ENCODE measurements at regions not wholly inside any gene's neighbourhood (a gene's known extent, or its start where the extent isn't known, plus 50 kb on each side); places are given as distances from the start of the nearest gene placed in this dataset.

GRCh38 chr11:115920841-115921480 is 416.7 kb upstream of the CADM1 start:
- no peak for DNase-seq
- no peaks in the 10 kb centered on the region for H3K9me3 ChIP-seq
- TF ChIP-seq YY1 (IDR thresholded peaks at IDR 0.05; ENCODE audit: low read depth) = no peak
- no peak for TF ChIP-seq NRF1 (IDR thresholded peaks at IDR 0.05; ENCODE audit: low read depth, low read length)
- TF ChIP-seq SIN3A (IDR thresholded peaks at IDR 0.05; ENCODE audit: borderline replicate concordance, low read depth, low read length) = no peak
- no peak for TF ChIP-seq GATA2 (CRISPR knock-in tag; IDR thresholded peaks at IDR 0.05)
- no peak for TF ChIP-seq EZH2phosphoT487 (IDR thresholded peaks at IDR 0.05; ENCODE audit: borderline replicate concordance, low read depth)
- TF ChIP-seq FOXM1 (IDR thresholded peaks at IDR 0.05; ENCODE audit: low read depth) = no peak
- TF ChIP-seq TEAD4 (IDR thresholded peaks at IDR 0.05; ENCODE audit: borderline replicate concordance, insufficient read depth) = no peak
- TF ChIP-seq ZBTB33 (IDR thresholded peaks at IDR 0.05; ENCODE audit: borderline replicate concordance, low read depth) = no peak
- no peak for TF ChIP-seq RAD21 (IDR thresholded peaks at IDR 0.05; ENCODE audit: low read length)
- no peak for TF ChIP-seq CTCF (IDR thresholded peaks at IDR 0.05)
- no peak for TF ChIP-seq IRF3 (IDR thresholded peaks at IDR 0.05; ENCODE audit: low read depth, low read length)
- TF ChIP-seq MEF2A (IDR thresholded peaks at IDR 0.05; ENCODE audit: borderline replicate concordance, low read depth) = no peak
- TF ChIP-seq GABPA (IDR thresholded peaks at IDR 0.05; ENCODE audit: low read depth) = no peak
- no peak for TF ChIP-seq TCF12 (IDR thresholded peaks at IDR 0.05)
- no peak for TF ChIP-seq REST (IDR thresholded peaks at IDR 0.05; ENCODE audit: low read depth, low read length)
- TF ChIP-seq RCOR1 (IDR thresholded peaks at IDR 0.05; ENCODE audit: low read length) = no peak
- TF ChIP-seq CHD2 (IDR thresholded peaks at IDR 0.05; ENCODE audit: low read length, partially characterized antibody) = no peak
- no peak for TF ChIP-seq NFIC (IDR thresholded peaks at IDR 0.05; ENCODE audit: borderline replicate concordance)
- no peak for TF ChIP-seq JUND (IDR thresholded peaks at IDR 0.05)

More at GRCh38 chr11:115920841-115921480, 416.7 kb upstream of the CADM1 start:
- no peaks in the 10 kb centered on the region for H3F3A ChIP-seq (replicated peaks; ENCODE audit: insufficient read depth)
- H3K27ac ChIP-seq (ENCODE audit: low read depth in 2 of 2, low read length in 1 of 2) = no peak overlapping the region
- H4K20me1 ChIP-seq (ENCODE audit: insufficient read depth) = no peaks in the 10 kb centered on the region
- ChIA-PET CTCF (interaction anchor here (1.0 kb wide), 1 partner anchor 9 kb away, joined by 4 read pairs; no protein-coding TSS in a partner anchor), POLR2A (no interaction called here)
- no peak overlapping the region for H3K4me2 ChIP-seq
- no peaks in the 10 kb centered on the region for H3K79me2 ChIP-seq (ENCODE audit: insufficient read depth)
- no peak overlapping the region for H3K4me3 ChIP-seq (ENCODE audit: low read depth in 2 of 2, low read length in 1 of 2)
- no peak overlapping the region for H3K9ac ChIP-seq
- H3K9me2 ChIP-seq = no peaks in the 10 kb centered on the region
- H3K4me1 ChIP-seq (ENCODE audit: control insufficient read depth in 1 of 2, insufficient read depth in 2 of 2, low read depth in 1 of 2, low read length in 1 of 2) = peaks cover 0 to 7% of the 10 kb centered on the region in 2 experiments; a peak in 1 of 4 replicates
- no peaks in the 10 kb centered on the region for H3K27me3 ChIP-seq (ENCODE audit: insufficient read depth)
- 51% methylated on average over 4 of the region's 6 CpGs for WGBS (ENCODE audit: low lambda C conversion rate)
- H3K36me3 ChIP-seq (replicated peaks in 1 of 2; ENCODE audit: control insufficient read depth in 1 of 2, insufficient read depth in 2 of 2, low read length in 1 of 2) = no peaks in the 10 kb centered on the region
- H2AFZ ChIP-seq (ENCODE audit: low read depth) = no peak overlapping the region

Data from SK-N-SH (cell line).